ENCODE measurements at regions not wholly inside any gene's neighbourhood (a gene's known extent, or its start where the extent isn't known, plus 50 kb on each side); places are given as distances from the start of the nearest gene placed in this dataset.
A peak's percentile ranks its signal among the peaks of the same experiment; 100 is the strongest.

GRCh38 chr3:63046152-63046551, 170.9 kb upstream of the CADPS start:
- DNase-seq (ENCODE audit: low read depth, low spot score): no peak

DNA sequence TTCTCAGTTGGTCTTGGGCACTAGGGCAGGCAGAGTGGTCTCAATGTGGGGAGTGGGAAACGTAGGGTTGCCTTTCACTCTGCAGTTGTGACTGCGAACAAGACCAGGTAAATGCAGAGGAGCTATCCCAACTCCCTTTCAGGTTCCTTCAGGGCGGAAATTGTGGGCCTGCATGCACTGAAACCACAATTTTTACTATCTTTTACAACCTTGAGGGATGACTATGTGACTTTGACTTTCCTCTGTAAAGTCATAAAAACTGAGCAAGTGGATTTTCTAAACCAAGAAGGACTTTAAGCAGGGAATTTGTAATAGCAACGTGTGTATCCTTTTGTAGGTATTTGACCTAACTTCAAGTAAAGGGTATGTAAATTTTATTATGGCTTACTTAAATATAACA, 171.4 kb upstream of the CADPS start:
- DNase-seq (ENCODE audit: low read depth, low spot score): no peak

DNA sequence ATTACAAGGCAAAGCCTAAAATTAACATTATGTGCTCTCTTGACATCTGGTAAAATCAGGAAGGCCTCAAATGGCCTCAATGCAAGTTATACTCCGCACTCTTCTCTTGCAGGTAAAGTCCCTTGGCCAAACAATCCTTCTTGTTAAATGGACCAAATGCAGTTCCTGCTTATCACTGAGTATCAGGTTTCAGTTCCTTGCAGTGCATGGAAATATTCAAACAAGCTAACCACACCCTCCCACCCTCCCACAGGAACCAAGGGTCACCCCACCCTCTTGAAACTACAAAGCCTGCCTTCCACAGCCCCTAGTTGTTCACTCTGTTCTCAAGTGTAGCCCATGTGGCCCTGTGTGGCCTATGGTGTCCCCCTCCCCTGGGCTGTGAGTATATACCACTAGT, 171.9 kb upstream of the CADPS start:
- DNase-seq (ENCODE audit: low read depth, low spot score): no peak

DNA sequence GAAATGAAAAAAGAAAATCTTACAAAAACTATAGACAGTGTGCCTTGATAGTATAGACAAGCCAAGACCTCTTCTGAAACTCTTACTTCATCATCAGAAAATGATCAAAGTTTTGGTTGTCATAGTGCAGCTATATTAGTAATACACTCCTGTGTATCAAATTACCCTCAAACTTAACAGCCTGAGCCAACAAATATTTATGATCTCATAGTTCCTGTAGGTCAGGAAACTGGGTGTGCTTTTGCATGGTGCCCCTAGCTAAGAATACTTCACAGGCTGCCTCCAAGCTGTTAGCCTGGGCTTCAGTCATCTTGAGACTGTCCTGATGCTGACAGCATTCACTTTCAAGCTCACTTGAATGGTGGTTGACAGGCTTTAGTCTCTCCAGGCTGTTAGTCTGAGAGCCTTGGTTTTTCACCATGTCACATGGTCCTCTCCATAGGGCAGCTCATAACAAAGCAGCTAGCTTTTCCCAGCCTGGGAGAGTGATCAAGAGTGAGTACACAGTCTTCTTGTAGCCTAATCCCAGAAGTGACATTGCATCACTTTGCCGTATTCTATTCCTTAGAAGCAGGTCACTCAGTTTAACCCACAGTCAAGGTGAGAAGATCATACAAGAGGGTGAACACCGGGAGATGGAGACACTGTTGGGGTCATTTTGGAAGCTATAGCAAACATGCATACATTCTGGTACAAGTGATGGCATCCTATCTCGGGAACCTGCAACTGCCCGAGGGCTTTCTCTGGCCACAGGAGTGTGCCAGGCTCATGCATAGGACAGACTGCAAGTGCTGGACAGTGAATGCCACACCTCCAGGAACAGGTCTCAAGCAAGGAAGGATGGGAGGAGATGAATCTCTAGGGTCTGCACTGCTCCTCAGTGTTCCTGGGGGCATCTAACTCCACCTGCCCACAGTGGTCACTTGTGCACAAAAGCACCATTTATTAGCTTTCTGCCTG, 173.4 kb upstream of the CADPS start:
- DNase-seq (ENCODE audit: low read depth, low spot score): no peak

- no peak for DNase-seq (ENCODE audit: low read depth, low spot score)
These were observed 175.4 kb upstream of the CADPS start for GRCh38 chr3:63050548-63051177.

DNA sequence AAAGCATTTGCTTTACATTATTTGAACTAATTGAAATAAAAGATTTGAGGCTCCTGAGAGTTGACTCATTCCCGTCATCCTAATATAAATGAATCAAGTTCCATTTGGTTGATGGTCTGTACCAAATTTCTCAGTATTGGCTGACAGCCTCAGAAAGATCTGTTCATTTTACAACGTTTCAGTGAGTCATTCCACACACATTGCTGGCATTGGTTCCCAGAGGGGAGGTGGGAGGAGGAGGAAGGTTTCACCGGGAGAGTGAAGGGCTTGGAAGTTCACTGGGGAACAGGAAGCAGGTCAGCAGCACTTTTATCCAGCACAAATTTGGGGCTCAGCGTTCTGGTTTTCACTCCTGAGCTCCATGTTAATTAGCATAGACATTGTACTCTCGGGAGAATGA, 176.7 kb upstream of the CADPS start:
- peak; percentile 18 for DNase-seq (ENCODE audit: low read depth, low spot score)

DNA sequence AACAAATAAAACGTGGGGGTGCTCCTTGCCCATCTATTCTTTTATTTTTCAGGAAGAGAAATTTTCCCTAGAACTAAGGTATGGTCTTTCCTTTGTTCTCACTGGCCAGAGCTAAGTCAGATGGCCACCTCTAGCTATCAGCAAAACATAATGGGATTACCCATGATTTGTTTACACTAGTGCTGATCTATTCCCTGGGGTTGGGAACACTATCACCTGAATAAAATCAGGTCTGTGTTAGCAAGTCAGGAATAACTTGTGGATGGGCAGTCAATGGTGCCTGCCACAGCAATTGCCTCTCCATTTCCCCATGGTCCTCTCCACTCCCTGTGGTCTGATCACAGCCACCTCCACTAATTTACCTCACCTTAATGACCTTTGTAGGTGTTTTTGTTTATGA, 181.7 kb upstream of the CADPS start:
- DNase-seq (ENCODE audit: low read depth, low spot score): no peak

DNA sequence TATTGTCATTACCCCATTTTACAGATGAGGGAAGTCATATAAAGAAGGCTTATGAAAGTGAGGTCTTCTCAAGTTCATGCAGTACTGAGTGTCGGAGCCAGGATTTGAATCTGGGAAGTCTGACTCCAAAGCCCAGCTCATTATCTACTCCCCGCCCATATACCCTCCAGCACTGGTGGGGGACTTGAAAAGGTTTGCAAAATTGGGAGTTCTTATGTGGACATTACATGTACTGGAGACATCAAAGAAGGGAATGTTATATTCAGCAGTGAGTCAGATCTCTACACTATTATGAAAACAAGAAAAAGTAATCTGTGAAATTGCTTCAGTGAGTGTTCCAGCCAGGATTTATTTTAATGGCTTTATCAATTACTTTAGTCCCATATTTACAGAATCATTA, 185.2 kb upstream of the CADPS start:
- DNase-seq (ENCODE audit: low read depth, low spot score): no peak

DNA sequence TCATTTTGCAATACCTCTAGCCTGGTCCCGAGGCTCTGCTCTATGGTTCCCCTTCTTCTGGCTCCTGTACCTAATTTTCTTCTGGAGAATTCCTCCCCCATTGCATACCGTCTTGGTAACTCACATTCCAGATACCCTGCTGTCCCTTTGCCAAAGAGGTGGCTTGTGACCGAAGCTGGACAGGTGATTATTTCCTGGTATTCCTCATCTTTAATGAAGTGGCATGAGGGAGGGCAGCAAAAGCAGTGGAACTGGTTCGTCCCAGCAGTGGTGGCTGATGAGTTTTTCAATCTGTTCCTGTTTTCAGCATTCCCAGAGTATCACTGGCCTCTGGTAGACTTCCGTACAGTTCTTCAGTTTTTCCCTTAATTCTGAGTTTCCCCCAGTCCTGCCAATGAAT, 186.2 kb upstream of the CADPS start:
- no peak for DNase-seq (ENCODE audit: low read depth, low spot score)

GRCh38 chr3:63064209-63064755, 189.1 kb upstream of the CADPS start:
- DNase-seq (ENCODE audit: low read depth, low spot score): no peak

GRCh38 chr3:63067999-63068645, 192.9 kb upstream of the CADPS start:
- no peak for DNase-seq (ENCODE audit: low read depth, low spot score)

- no peak for DNase-seq (ENCODE audit: low read depth, low spot score)
These were observed 194.7 kb upstream of the CADPS start for GRCh38 chr3:63069806-63070475.

- no peak for DNase-seq (ENCODE audit: low read depth, low spot score)
These were observed 195.2 kb upstream of the CADPS start for GRCh38 chr3:63070476-63070810.

GRCh38 chr3:63076357-63076756, 201.1 kb upstream of the CADPS start:
- DNase-seq (ENCODE audit: low read depth, low spot score): no peak

DNA sequence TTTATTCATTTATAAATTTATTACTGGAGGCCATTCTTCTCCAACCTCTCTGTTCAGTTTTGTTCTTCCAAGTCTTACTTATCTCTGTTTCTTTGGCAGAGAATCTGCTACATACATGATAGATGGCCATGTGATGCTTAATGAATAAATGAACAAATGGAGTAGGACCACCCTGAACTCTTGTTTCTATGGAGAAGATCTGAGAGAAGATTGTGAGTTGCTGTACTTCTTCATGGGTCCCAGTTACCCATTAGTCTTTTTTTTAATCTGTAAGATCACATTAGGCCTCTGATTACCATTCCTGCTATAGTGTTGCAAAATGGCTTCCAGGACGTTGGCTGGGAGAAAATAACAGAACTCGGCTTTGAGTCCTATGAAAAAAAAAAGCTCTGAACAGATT, 191.9 kb upstream of the SYNPR start:
- DNase-seq (ENCODE audit: low read depth, low spot score): no peak

- no peak for DNase-seq (ENCODE audit: low read depth, low spot score)
These were observed 188.9 kb upstream of the SYNPR start for GRCh38 chr3:63089007-63089750.

DNA sequence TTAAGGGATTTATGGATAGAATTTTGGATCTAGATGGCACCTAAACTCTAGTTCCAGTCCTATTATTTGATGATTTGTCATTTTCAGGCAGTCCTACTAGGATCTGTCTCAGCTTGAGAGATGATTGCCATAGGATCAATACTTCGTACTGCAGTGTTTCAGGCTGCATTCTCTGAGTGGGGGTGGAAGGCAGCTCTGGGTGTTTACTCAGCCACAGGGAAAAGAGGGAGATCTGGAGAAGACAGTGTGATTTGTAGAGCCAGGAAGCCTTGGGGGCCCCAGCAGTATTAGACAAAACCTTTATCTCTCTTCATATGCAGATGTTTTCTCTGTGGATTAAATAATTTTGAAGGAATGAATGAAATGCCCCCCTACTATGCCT, 188.4 kb upstream of the SYNPR start:
- no peak for DNase-seq (ENCODE audit: low read depth, low spot score)

DNA sequence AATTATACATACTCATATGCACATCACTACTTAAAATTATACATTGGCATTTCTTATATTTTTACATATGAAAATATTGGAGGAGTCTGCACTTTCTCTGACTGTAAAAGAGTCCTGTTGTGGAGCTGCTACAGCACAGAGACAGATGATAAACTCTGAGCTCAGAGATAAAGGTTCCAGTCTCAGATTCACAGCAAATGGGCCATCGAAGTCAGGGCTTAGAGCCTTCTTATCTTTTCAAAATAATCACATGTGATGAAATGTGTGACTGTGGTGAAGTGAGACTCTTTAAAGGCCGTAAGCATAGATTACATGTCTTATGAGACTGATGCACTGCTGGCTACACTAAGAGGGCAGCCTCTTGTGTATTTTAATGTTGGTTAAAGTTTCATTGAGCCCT, 187.5 kb upstream of the SYNPR start:
- no peak for DNase-seq (ENCODE audit: low read depth, low spot score)

- DNase-seq (ENCODE audit: low read depth, low spot score): no peak
These were observed 185.6 kb upstream of the SYNPR start for GRCh38 chr3:63092515-63092914.

DNA sequence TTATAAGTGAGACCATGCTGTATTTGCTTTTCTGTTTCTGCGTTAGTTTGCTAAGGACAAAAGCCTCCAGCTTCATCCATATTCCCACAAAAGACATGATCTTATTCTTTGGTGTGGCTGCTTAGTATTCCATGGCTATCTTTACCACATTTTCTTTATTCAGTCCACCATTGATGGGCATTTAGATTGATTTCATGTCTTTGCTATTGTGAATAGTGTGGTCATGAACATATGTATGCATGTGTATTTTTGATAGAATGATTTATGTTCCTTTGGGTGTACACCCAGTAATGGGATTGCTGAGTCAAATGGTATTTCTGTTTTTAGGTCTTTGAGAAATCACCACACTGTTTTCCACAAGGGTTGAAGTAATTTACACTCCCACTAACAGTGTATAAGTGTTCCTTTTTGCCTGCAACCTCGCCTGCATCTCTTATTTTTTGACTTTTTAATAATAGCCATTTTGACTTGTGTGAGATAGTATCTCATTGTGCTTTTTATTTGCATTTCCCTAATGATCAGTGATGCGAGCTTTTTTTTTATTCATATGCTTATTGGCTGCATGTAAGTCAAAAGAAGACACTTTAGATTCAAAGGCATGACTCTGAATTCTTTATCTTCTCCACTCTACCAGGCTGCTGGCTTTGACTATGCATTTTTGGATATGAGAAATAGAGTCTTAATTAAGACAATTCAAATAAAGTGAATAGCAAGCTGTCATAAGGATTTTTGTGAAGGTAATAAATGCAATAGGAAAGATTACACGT, 183.3 kb upstream of the SYNPR start:
- no peak for DNase-seq (ENCODE audit: low read depth, low spot score)
